Stimulated activated CD4-positive, alpha-beta T cell treated with anti-CD3 and anti-CD28 coated beads, Interleukin-12 subunit alpha, Interleukin-12 subunit beta, amount 100 ng/mL, for 4 hours (primary cell): ENCODE measurements at regions not wholly inside any gene's neighbourhood (a gene's known extent, or its start where the extent isn't known, plus 50 kb on each side); places are given as distances from the start of the nearest gene placed in this dataset.
"Not testable (repeated sequence)": the region's sequence is repeated elsewhere in the genome, so short reads cannot be mapped to it uniquely, and the experiment has no call there.

Experiments used
- DNase-seq: peaks from one replicate; pipeline ENCODE4 v3.0.0-alpha.2; 2020

DNA sequence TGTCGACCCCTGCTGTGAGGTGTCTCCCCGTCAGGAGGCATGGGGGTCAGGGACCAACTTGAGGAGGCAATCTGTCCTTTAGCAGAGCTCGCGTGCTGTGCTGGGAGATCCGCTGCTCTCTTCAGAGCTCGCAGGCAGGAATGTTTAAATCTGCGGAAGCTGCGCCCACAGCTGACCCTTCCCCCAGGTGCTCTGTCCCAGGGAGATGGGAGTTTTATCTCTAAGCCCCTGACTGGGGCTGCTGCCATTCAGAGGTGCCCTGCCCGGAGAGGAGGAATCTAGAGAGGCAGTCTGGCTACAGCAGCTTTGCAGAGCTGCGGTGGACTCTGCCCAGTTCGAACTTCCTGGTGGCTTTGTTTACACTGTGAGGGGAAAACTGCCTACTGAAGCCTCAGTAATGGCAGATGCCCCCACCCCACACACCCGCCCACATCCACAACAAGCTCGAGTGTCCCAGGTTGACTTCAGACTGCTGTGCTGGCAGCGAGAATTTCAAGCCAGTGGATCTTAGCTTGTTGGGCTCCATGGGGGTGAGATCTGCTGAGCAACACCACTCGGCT, 133.1 kb downstream of the CENPC start:
- not testable (repeated sequence) for DNase-seq

DNA sequence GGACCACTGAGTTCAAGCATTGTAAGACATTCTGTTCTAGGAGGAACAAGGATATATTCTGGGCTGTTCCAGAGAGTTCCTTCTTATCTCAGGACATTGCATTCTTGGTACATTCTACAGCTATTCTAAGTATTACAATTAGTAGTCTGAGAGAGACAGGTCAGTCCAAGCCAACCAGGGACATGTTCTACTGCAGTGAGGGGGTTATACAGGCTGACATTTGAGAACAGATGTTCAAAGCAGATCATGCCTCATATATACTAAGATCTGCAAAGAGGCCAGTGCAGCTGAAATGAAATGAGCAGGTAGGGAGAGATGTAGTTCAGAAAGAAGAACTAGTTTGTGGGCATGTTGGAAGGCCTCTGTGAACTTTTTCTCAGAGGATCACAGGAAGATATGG, 142.0 kb downstream of the CENPC start:
- no peak for DNase-seq

DNA sequence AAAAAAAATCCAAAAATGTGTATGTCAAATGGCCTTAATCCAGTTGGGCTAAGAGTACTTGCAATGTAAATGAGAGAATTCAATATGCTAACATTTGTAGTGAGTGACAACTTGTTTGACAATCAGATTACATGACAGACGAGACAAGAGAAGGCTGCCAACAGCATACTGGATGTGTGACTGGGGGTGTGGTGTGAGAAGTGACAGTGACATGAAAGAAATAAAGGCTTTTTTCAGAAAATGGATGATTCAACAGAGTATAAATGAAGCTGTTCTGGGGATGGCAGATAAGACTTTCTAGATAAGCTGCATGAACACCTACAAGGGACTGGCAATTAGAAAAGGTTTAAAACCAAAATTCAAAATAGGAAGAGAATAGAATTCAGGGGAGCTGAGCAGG, 143.4 kb downstream of the CENPC start:
- DNase-seq: no peak

DNA sequence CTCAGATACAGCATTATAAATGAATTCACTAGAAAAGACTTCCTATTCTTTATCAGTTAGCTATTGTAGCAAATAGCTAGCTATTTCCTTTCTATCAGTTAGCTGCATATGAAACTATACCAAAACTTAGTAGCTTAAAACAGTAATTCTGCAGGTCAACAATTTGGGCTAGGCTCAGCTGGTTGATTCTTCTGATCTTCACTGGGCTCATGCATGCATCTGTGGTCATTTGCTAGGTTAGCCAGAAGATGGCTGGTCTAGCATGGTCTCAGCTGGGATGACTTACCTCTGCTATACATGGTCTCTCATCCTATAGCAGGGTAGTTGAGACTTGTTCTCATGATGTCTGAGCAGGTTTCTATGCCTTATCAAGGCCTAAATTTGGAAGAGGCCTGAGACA, 147.4 kb downstream of the CENPC start:
- DNase-seq: no peak

DNA sequence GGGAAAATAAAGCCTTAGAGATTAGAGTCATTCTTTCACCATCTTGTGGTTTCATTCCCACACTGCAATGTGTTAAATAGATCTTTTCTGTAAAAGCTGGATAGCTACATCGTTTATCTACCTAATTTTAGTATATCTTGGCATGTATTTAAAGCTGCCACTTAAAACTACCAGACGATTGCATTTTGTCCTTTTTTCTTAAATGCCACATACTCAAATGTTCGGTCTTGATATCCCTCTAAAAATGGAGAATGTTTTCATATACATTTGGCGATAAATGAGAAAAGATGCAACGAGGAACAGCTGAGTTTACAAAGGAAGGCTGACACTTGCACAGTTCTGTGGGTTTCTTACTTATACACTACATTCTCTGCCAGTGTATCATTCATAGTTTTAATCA, 148.3 kb downstream of the CENPC start:
- no peak for DNase-seq

DNA sequence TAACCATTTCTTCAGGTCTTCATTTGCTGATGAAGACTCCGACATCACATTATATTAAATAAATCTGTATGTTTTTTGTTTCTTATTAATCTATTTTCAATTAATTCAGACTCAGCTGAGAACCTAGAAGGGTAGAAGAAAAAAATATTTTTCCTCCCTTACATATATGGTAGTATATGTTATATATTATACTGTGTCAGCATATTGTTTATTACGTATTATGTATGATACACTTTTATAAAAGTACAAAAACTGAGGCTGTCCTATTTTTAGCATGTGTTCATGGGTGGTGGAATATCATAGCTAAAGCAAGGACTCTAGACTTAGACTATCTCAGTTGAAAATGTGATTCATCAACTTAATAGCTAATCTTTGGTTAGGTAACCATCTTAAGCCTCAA, 149.3 kb downstream of the CENPC start:
- DNase-seq: no peak

DNA sequence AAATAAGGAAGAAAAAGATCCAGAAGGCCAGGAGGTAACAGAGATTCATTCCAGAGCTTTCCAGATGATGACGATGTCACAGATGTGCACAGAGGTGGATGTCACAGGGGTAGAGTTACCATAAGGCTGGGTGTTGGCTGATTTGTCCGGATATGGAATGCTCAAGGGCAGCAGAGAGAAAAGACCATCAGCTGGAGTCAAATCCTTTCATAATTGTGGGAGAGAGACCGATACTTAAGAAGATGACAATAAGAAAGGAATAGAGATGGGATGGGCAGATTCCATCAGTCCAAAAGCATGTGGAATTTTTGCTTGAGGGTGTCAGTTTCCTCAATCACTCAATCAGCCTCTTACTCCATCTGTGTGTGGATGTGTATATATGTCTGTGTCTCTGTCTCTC, 150.4 kb downstream of the CENPC start:
- no peak for DNase-seq

DNA sequence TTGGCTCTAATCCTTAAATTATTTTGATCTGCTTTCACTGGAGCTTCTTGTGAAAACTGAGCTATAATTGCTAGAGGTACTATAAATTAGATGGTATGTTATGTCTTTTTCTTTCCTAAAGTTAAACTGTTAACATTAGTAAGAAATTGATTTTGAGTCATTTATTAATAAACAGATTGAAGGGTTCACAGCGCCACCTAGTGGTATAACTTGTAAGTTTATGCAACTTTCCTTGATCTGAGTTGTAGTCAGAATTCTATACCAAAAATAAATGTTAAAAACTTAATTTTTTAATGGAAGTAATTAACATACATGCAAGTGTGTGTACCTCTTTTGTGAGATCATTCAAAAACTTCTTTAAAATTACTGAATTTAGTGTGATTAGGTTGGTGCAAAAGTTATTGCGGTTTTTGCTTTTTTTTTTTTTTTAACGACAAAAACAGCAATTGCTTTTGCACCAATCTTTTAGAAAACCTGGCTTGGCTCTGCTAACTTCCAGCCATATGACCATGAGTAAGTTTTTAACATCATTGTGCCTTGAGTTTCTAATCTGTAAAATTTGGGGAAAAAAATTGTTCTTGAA, 151.5 kb downstream of the CENPC start:
- DNase-seq: no peak

DNA sequence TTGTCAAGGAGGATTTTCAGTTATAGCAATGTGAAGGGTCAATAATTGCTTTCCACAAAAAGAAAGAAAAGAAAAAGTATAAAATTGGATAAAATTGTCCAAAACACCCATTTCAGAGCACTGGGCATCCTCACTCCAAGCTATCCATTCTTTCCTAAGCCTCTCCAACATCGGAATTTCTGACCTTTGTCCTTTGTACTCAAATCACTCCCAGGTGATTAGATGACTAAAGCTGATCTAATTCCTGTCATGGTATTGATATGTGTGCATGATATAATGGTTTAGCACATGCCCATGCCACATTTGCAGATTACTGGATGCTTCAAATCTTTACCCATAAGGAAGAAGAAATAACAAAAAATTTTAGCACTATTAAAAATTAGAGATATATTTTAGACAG, 152.3 kb downstream of the CENPC start:
- DNase-seq: no peak

DNA sequence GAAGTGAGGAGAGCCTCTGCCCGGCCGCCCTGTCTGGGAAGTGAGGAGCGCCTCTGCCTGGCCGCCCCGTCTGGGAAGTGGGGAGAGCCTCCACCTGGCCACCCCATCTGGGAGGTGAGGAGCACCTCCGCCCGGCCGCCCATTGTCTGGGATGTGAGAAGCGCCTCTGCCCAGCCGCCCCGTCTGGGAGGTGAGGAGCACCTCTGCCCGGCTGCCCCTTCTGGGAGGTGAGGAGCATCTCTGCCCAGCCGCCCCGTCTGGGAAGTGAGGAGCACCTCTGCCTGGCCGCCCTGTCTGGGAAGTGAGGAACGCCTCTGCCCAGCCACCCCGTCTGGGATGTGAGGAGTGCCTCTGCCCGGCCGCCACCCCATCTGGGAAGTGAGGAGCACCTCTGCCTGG, 163.9 kb downstream of the CENPC start:
- DNase-seq: not testable (repeated sequence)

DNA sequence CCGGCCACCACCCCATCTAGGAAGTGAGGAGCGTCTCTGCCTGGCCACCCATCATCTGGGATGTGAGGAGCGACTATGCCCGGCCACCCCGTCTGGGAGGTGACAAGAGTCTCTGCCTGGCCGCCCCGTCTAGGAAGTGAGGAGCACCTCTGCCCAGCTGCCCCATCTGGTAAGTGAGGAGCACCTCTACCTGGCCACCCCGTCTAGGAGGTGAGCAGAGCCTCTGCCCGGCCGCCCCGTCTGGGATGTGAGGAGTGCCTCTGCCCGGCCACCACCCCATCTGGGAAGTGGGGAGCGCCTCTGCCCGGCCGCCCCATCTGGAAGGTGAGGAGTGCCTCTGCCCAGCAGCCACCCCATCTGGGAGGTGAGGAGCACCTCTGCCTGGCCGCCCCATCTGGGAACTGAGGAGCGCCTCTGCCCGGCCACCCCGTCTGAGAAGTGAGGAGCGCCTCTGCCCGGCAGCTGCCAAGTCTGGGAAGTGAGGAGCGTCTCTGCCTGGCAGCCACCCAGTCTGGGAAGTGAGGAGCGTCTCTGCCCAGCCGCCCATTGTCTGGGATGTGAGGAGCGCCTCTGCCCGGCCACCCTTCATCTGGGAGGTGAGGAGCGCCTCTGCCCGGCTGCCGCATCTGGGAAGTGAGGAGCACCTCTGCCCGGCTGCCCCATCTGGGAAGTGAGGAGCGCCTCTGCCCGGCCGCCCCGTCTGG, 164.4 kb downstream of the CENPC start:
- not testable (repeated sequence) for DNase-seq

DNA sequence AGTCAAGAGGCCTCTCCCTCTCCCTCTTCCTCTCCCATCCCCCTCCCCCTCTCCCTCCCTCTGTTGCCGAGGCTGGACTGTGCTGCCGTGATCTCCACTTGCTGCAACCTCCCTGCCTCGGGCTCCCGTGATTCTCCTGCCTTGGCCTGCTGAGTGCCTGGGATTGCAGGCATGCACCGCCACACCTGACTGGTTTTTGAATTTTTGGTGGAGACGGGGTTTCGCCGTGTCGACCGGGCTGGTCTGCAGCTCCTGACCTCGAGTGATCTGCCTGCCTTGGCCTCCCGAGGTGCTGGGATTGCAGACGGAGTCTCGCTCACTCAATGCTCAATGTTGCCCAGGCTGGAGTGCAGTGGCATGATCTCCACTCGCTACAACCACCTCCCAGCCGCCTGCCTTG, 165.1 kb downstream of the CENPC start:
- no peak for DNase-seq

DNA sequence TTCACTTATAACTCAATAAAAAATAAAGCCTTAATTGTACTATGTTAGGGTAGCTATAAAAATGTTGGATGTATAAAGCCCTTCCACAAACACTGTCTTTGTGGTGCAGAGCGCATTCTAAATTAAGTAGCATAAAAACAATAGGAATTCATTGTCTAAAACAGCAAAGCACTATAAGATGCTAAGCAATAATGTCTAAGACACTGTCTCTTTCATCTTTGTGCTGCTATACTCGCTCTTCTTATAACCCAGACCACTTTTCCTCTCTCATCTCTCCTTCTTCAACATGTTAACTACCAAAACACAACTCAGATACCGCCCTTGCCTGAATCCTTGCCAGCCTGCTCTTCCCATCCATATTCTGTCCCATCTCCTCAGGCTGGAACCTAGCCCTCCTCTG, 170.0 kb downstream of the CENPC start:
- DNase-seq: no peak

DNA sequence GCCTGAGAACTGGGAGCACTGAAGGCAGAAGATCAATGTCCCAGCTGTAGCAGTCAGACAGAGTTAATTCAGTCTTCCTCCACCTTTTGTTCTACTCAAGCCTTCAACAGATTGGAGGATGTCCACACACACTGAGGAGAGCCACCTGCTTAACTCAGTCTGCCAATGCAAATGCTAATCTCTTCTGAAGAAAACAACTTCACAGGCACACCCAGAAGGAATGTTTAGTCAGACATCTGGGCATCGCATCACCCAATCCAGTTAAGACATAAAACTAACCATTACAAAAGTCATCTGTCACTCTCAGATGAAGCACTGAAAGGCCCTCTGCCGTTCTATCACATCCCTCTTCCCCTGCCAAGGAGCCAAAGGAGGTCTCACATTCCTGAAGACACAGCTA, 173.7 kb downstream of the CENPC start:
- no peak for DNase-seq

DNA sequence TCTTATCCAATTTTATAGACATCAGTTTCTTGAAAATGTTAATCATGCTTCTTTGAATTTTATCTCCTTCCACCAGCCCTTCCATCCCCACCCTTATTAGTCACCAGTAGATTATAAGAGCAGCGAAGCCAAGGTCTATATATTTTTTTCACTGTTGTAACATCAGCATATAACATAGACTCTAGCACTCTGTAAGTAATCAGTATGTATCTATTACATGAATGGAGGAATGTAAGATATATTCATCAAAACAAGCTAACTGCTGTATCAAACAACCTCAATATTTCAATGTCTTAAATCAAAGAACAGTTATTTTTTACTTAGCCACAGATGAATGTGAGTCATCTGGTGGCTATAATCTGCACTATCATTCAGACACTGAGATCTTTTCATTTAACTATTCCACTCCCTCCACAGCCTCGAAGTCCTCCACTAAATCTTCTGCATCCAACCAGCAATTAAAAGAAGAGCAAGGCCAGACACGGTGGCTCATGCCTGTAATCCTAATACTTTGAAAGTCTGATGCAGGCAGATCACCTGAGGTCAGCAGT, 178.9 kb downstream of the CENPC start:
- no peak for DNase-seq

DNA sequence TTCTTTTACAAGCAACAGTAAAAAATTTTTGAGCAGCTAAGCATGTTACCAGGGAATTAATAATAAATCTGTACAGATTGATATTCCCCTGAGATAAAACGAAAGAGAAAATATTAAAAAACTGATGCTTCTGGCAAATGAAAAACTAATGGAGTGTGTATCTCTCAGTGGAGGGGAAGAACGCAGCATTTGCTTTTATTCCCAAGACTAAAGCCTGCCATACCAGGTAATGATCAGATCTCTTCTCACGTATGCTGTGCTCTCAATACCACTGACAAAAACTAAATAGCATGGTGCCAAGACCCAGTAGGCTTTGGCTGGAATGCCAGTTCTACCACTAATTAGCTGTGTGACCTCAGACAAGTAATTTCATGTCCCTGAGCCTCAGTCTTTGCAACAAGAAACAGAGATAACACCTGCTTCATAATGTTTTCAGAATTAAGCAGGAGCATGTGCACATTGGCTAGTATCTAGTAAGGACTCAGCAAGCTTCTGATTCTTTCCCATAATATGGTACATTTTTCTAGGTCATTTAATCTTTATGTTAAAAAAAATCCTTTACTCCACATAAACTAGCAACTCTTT, 179.6 kb downstream of the CENPC start:
- no peak for DNase-seq

DNA sequence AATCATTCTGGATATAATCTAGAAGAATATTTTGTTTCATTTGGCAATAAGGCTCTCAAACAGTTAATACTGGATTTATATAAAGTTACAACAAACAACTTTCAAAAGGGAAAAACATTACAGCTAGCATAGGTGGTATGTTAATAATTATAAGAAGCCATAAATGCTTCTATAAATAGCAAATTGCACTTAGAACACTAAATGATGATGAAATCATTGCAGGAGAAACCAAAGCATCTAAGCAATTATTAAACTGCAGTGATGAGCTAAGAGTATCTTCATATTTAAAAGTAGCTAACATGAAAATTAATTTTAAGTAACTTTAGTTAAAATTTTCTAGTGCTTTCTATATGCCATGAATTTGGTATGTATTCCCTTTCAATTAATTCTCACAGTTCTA, 189.5 kb downstream of the CENPC start:
- no peak for DNase-seq

DNA sequence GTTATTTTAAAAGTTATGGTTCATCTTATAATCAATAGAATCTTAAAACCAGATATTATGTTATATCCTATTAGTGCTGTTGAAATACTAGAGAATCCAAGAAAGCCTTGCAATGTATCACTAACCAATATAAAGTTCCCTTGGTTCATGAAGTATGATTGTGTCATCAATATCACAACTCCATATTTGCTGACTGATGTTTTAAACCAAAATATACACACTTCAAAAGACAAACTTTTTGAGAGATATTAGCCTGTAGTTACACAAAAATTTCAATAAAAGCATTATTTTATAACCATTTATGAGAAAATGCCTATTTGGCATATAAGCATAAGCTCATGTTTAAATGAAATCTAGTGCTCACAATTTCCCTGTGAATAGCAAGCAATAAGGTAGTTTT, 198.6 kb downstream of the CENPC start:
- no peak for DNase-seq

DNA sequence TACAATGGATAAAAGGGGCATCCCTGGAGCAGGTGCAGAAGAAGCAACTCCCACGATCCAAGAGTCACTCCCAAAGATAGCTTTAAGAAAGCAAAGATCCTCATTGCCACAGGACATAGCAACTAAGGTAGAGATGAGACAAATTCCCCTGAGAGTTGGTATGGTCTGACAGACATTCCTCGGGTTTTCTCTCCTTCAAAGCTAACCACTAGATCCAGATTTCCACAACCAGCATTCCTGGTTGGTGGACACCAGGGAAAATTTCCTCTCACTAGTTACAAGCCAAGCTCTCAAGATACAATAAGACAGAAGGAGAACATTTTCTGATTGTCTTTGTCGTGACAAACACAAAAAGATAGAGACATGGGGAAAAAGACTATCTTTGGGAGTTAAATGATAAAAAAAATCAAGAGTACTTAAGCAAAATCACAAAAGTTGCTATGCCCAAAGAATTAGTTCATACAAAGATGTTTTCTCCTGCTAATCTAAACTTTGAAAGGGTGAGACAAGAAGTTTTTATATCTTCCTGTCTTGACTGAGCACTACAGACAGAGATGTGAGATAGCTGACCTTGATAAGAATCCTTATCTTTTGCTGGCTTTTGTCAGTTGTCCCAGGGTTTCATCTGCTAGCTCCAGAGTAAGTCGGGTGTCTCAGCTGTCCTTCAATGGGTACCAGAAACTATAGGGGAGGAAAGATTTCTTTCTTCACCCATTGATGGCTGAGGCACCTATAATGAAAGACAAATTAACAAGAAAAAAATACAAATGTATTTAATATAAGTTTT, 200.5 kb downstream of the CENPC start:
- DNase-seq: no peak

DNA sequence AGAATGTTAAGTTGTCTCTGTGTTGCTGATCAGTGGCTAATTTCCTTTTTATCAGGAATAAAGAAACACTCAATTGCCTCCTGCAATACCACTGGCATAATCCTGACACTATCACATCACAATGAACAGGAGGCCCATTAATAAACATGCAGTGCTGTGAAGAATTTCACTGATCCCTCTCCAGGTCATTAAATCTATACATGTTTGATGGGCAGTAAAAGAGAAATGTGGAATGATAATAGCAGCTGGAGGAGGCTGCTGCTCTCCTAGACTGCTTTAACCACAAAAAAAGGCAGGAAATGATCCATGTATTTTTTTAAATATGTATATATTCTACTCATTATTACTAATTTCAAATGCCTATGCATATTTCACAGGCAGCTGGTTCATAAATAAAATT, 202.1 kb downstream of the CENPC start:
- no peak for DNase-seq

DNA sequence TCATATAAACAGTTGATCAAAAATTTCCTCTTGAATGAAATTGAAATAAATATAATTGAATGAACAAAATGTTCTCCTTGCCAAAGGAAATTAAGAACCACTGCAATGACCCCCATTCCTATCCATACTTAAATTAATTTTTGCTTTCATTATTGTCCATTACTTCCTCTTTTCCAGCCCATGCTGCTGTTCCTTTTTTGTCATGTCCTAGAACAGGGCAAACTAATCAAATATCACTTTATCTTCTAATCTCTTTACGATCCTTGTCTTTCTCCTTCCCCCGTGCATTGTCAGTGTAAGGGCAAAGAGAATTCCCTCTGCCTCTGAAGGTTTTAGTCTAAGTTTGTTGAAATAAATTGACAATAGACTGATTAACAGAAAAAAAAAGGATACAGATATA, 203.0 kb downstream of the CENPC start:
- no peak for DNase-seq

DNA sequence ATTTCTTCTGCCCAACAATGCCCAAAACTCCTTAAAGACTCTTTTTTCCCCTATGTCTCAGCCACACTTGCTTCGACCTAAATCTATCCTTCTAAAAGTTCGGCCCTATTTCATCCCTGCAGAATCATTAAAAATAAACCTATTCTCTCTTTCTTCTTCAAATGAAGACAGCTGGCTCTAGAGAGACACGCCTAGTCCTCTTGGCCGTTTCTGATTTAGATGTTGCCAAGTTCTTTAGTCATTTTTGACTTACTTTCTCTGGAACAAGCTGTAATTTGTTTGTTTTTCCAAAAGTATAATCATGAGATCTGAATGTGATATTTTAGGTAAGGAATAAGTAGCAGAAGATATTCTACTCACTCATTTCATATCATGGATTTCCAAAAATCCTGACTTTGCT, 211.6 kb downstream of the CENPC start:
- DNase-seq: no peak

DNA sequence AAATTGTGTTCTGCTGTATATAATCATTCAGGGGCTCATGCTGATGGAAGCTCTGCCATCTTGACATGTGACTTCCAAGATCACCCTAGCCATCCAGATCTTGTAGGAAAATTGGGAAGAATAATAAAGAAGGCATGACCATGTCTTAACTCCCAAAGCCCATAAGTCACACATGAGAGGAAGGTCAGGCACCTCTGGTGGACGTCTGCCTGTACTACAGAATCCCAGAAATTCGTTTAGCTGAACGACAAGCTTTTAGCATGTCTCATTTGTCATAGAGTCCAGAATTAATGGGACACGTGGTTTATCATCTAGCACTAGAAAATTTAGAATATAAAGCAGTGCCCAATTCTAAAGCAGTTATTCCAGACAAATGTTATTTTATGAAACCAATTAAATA, 212.7 kb downstream of the CENPC start:
- no peak for DNase-seq
